ENCODE measurements at regions not wholly inside any gene's neighbourhood (a gene's known extent, or its start where the extent isn't known, plus 50 kb on each side); places are given as distances from the start of the nearest gene placed in this dataset.

DNA sequence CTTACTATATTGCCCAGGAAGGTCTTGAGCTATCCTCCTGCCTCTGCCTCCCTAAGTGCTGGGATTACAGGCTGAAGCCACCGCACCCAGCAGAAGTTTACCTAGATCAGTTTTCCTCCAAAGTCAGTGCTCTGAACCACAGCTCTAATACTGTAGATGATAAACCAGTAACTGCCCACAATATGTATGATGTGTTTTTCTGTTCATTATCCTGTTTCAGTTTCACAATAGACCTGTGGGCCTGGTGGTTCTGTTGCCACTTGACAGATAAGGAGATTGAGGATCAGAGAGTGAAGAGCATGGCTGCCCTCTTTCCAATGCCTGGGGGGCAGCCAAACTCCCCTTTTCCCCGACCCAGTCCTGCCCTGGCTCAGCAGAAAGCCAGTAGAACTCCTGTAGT, 87.0 kb downstream of the EFNB1 start:
- ATAC-seq (peak; percentile 70), FAIRE-seq (no peak), DNase-seq (ENCODE audit: low read depth, low spot score) (no peak)
- H3K79me2 ChIP-seq (ENCODE audit: control insufficient read depth, insufficient read depth, low read length) = no peaks in the 10 kb centered on the region
- no peak overlapping the region for H3K27ac ChIP-seq (ENCODE audit: control insufficient read depth, insufficient read depth)
- BruUV-seq (replicated peaks) = no TSS peak
- no peak overlapping the region for H3K4me2 ChIP-seq (ENCODE audit: control insufficient read depth, insufficient read depth)
- POLR2A ChIA-PET = no interaction called here
- H3K4me3 ChIP-seq = no peak overlapping the region
- in situ Hi-C loops (cut with MboI) (no loop called here), intact Hi-C loops (cut with micrococcal nuclease; ENCODE audit: unreplicated experiment) (no loop called here)
- no peak overlapping the region for H2AFZ ChIP-seq (ENCODE audit: control insufficient read depth, low read depth, low read length)
- SMC1A ChIA-PET (ENCODE audit: uncharacterized antibody, unreplicated experiment) = no interaction called here
- no peaks in the 10 kb centered on the region; a peak in 1 of 4 replicates for H3K27me3 ChIP-seq (replicated peaks in 1 of 2; ENCODE audit: control insufficient read depth in 2 of 2, insufficient read depth in 2 of 2, low read length in 1 of 2)
- CTCF ChIA-PET = no interaction called here
- H3K4me1 ChIP-seq (ENCODE audit: control insufficient read depth, insufficient read depth, low read length) = no peaks in the 10 kb centered on the region
- H3K36me3 ChIP-seq (ENCODE audit: control insufficient read depth in 2 of 2, insufficient read depth in 2 of 2, low read length in 1 of 2) = no peaks in the 10 kb centered on the region
- no peaks in the 10 kb centered on the region for H3K9me3 ChIP-seq (replicated peaks; ENCODE audit: control insufficient read depth, insufficient read depth, low read length)
- no peaks in the 10 kb centered on the region for H4K20me1 ChIP-seq (ENCODE audit: control insufficient read depth, insufficient read depth)
- RAD21 ChIA-PET (ENCODE audit: unreplicated experiment) = no interaction called here
- 4% methylated on average over 2 of the region's 2 CpGs for WGBS (ENCODE audit: insufficient coverage, insufficient replicate concordance, low lambda C conversion rate, missing lambda C conversion rate)
- H3K9ac ChIP-seq (ENCODE audit: control insufficient read depth, insufficient read depth, low read length) = no peak overlapping the region
- TF ChIP-seq, protein P1, sequence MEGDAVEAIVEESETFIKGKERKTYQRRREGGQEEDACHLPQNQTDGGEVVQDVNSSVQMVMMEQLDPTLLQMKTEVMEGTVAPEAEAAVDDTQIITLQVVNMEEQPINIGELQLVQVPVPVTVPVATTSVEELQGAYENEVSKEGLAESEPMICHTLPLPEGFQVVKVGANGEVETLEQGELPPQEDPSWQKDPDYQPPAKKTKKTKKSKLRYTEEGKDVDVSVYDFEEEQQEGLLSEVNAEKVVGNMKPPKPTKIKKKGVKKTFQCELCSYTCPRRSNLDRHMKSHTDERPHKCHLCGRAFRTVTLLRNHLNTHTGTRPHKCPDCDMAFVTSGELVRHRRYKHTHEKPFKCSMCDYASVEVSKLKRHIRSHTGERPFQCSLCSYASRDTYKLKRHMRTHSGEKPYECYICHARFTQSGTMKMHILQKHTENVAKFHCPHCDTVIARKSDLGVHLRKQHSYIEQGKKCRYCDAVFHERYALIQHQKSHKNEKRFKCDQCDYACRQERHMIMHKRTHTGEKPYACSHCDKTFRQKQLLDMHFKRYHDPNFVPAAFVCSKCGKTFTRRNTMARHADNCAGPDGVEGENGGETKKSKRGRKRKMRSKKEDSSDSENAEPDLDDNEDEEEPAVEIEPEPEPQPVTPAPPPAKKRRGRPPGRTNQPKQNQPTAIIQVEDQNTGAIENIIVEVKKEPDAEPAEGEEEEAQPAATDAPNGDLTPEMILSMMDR (IDR thresholded peaks at IDR 0.05 in 2 of 3, conservative IDR thresholded peaks at IDR 0.05 in 1 of 3; ENCODE audit: control insufficient read depth in 2 of 3, extremely low read depth in 1 of 3, insufficient read depth in 1 of 3, low read depth in 3 of 3, low read length in 3 of 3) = no peak
- TF ChIP-seq POLR2A (IDR thresholded peaks at IDR 0.05; ENCODE audit: low read depth, low read length) (no peak), CREM (IDR thresholded peaks at IDR 0.05; ENCODE audit: low read depth) (no peak), RFX5 (IDR thresholded peaks at IDR 0.05; ENCODE audit: low read depth, low read length) (no peak), RELB (IDR thresholded peaks at IDR 0.05; ENCODE audit: low read depth) (no peak), SREBF2 (IDR thresholded peaks at IDR 0.05; ENCODE audit: low read length) (no peak), STAT3 (IDR thresholded peaks at IDR 0.05; ENCODE audit: low read depth, low read length) (no peak), MYB (IDR thresholded peaks at IDR 0.05; ENCODE audit: borderline replicate concordance, low read depth, low read length) (no peak), TCF12 (IDR thresholded peaks at IDR 0.05; ENCODE audit: low read depth, low read length) (no peak), BCLAF1 (IDR thresholded peaks at IDR 0.05) (no peak), LARP7 (IDR thresholded peaks at IDR 0.05) (no peak), ETV6 (conservative IDR thresholded peaks at IDR 0.05 in 1 of 2, IDR thresholded peaks at IDR 0.05 in 1 of 2; ENCODE audit: borderline replicate concordance in 1 of 2, low read depth in 1 of 2) (no peak), EGR1 (IDR thresholded peaks at IDR 0.05; ENCODE audit: borderline replicate concordance in 1 of 2, low read depth in 2 of 2, low read length in 2 of 2) (no peak), CUX1 (IDR thresholded peaks at IDR 0.05; ENCODE audit: insufficient replicate concordance, low read depth, low read length) (no peak)

Data from GM12878 (cell line).